ENCODE measurements at regions not wholly inside any gene's neighbourhood (a gene's known extent, or its start where the extent isn't known, plus 50 kb on each side); places are given as distances from the start of the nearest gene placed in this dataset.

DNA sequence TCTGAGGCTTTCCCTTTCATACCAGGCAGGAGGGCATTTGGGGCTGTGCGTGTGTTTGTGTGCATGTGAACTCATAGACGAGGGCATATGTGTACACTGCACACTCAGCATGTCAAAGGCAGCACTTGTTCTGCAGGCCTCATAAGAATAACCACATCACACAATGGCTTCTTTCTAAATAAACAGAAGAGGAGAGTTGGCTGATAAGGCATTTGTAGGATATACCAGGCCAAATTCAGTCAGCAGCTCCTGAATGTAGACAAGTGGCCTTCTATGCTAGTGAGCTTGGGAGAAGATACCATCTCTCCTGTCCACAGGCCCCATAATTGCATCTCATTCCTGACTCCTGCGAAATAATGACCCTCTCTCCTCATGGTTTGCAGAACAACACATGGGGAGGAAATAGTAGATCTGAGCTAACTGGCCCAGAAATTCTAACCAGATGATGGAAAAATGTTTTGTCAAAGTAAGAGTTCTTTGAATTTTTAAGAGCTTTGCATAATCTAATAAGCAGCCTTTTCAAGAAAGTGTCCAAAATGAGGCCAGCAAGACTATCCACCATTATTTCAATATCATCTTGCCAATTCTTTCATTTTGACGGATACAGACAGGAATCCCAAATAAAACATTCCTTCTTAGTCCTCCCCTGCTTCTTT, 60.5 kb upstream of the GAS1 start:
- H3K4me3 Mint-ChIP-seq, result no peak overlapping the region
- Histone ChIP-seq H3K9ac (ENCODE audit: extremely low read depth, insufficient read length, low read length) (no peak overlapping the region), H2AK5ac (ENCODE audit: insufficient read length, low read length) (no peak overlapping the region), H2AFZ (ENCODE audit: low read length) (no peak overlapping the region), H4K91ac (ENCODE audit: insufficient read length, low read depth, low read length) (no peak overlapping the region), H3K4ac (ENCODE audit: low read depth, low read length) (no peak overlapping the region), H2BK5ac (ENCODE audit: insufficient read length, low read length) (no peak overlapping the region), H3K56ac (ENCODE audit: insufficient read length, low read depth, low read length) (no peak overlapping the region), H3K4me1 (ENCODE audit: insufficient read depth, low read length) (no peaks in the 10 kb centered on the region), H2BK12ac (ENCODE audit: insufficient read length, low read depth, low read length) (no peak overlapping the region), H3K79me1 (ENCODE audit: insufficient read depth, low read depth, low read length, poor library complexity, severe bottlenecking) (no peaks in the 10 kb centered on the region), H3K4me2 (ENCODE audit: insufficient read depth, insufficient read length, low read length) (no peak overlapping the region), H4K20me1 (ENCODE audit: control insufficient read depth, insufficient read depth, insufficient read length) (no peaks in the 10 kb centered on the region), H2BK20ac (ENCODE audit: low read depth, low read length, poor library complexity, severe bottlenecking) (no peak overlapping the region), H3K14ac (ENCODE audit: insufficient read depth, low read length) (no peak overlapping the region), H4K8ac (replicated peaks; ENCODE audit: insufficient read length, low read depth, low read length) (no peak overlapping the region), H2BK120ac (ENCODE audit: low read depth, low read length, poor library complexity, severe bottlenecking) (no peak overlapping the region), H3T11ph (ENCODE audit: low read length) (no peak overlapping the region), H3K23me2 (ENCODE audit: insufficient read length, low read depth, low read length, poor library complexity, severe bottlenecking) (no peaks in the 10 kb centered on the region), H4K5ac (ENCODE audit: insufficient read length, low read depth, low read length) (no peak overlapping the region), H3K23ac (ENCODE audit: insufficient read length, low read depth, low read length) (no peak overlapping the region), H3K79me2 (ENCODE audit: insufficient read depth, low read length) (no peaks in the 10 kb centered on the region), H3K18ac (ENCODE audit: insufficient read length, low read depth, low read length) (no peak overlapping the region), H3K27me3 (ENCODE audit: insufficient read depth, low read length) (no peaks in the 10 kb centered on the region), H3K27ac (ENCODE audit: insufficient read length, low read depth, low read length) (no peak overlapping the region), H2BK15ac (ENCODE audit: low read depth, low read length) (no peak overlapping the region), H3K9me3 (ENCODE audit: control insufficient read depth, low read depth, low read length) (no peaks in the 10 kb centered on the region)
- no peaks in the 10 kb centered on the region; a peak in 1 of 5 replicates for H3K9me3 Mint-ChIP-seq
- no peak for DNase-seq
- H3K27me3 Mint-ChIP-seq (ENCODE audit: low read depth), result no peaks in the 10 kb centered on the region
- H3K4me1 Mint-ChIP-seq, result no peaks in the 10 kb centered on the region
- WGBS (ENCODE audit: extremely low coverage, insufficient read length, low lambda C conversion rate), result no CpG with 5 or more reads among the region's 4 CpGs
- no peaks in the 10 kb centered on the region for H3K36me3 Mint-ChIP-seq (ENCODE audit: insufficient read depth in 1 of 3, low read depth in 3 of 3)
- TF ChIP-seq, protein P1, sequence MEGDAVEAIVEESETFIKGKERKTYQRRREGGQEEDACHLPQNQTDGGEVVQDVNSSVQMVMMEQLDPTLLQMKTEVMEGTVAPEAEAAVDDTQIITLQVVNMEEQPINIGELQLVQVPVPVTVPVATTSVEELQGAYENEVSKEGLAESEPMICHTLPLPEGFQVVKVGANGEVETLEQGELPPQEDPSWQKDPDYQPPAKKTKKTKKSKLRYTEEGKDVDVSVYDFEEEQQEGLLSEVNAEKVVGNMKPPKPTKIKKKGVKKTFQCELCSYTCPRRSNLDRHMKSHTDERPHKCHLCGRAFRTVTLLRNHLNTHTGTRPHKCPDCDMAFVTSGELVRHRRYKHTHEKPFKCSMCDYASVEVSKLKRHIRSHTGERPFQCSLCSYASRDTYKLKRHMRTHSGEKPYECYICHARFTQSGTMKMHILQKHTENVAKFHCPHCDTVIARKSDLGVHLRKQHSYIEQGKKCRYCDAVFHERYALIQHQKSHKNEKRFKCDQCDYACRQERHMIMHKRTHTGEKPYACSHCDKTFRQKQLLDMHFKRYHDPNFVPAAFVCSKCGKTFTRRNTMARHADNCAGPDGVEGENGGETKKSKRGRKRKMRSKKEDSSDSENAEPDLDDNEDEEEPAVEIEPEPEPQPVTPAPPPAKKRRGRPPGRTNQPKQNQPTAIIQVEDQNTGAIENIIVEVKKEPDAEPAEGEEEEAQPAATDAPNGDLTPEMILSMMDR (conservative IDR thresholded peaks at IDR 0.05), result no peak
- H3K27ac Mint-ChIP-seq, result no peak overlapping the region
